GM21360 (cell line): ENCODE measurements at regions not wholly inside any gene's neighbourhood (a gene's known extent, or its start where the extent isn't known, plus 50 kb on each side); places are given as distances from the start of the nearest gene placed in this dataset.

Experiments
- ATAC-seq: cut with Tn5 transposase; IDR thresholded peaks from one replicate; pipeline ENCODE4 v1.9.1; 2021; ENCODE audit warnings: mild to moderate bottlenecking, moderate library complexity; ENCODE audit not compliant: unreplicated experiment

- ATAC-seq, result no peak
These were observed 731.7 kb upstream of the ID2 start for GRCh38 chr2:7950035-7950612.

DNA sequence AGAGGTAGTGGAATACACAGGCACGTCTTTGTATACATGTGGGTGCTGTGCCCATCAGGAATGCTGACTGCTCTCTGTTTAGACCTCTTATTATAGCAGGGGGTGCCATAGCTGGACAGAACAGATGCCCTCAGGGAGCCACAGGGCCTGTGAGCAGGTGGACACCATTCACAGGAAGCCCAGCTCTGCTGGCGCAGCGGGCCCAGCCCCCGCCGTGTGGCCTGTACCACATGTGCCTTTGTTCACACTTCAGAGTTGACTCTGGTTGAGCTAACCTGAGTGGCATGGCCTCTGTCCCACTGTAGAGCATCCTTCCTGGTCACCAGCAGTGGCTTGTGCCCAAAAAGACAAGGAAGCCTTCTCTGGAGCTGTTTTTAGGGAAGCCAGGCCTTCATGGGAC, 730.9 kb upstream of the ID2 start:
- no peak for ATAC-seq

GRCh38 chr2:7951490-7951889, 730.4 kb upstream of the ID2 start:
- ATAC-seq, result no peak

- no peak for ATAC-seq
These were observed 729.7 kb upstream of the ID2 start for GRCh38 chr2:7952046-7952745.

DNA sequence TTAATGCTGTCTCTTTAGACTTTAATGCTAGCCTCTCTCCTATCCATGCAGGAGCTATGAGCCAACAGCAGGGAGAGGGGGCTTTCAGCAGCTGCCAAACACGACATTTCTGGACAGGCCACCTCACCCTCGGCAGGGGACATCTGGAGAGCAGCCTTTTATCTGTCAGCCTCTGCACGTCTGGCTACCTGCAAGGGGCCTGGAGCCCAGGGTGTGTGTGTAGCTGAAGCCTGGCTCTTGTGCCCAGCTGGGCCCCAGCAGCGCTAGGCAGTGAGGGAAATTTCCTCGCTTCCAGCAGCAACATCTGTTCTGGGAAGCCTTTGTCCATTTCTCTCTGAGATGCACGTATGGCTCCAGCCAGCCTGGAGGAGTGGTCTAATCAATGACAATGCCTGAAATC, 728.7 kb upstream of the ID2 start:
- no peak for ATAC-seq

GRCh38 chr2:7954234-7954633, 727.6 kb upstream of the ID2 start:
- no peak for ATAC-seq

GRCh38 chr2:7956126-7956689, 725.6 kb upstream of the ID2 start:
- ATAC-seq, result no peak

DNA sequence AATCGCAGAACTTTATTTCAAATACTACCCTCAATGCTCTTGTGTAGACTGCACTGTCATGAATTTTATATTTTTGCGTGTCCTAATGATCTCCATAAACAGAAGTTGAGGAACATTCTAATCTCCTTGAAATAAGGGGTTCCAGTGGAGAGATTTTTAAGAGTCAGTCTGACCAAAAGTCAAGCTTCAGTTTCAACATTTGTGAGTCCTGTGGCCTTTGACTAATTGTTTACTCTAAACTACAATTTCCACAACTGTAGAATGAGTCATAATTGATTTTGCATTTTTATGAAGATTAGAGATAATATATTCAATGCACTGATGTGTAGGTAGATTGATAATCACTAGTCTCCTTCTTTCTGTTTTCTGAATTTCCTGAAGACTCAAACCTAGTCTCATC, 720.3 kb upstream of the ID2 start:
- no peak for ATAC-seq

DNA sequence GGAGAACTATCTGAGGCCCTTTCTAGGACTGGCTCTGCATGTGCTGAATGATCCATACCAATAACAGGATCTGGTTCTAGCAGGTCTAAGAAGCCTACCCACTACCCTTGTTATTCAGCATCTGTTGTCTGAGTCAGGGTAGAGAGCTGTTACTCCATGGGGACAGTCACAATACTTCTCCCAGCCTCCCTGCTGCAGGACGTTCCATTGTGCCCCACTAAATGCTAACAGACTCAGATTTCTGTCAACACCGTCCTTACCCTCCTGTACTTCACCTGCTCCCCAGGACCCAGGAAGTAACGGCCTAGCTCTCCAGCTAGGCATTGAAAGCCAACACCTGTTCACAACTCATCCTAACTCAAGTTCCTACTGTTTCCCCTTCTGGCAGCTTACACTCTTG, 719.7 kb upstream of the ID2 start:
- ATAC-seq, result no peak

DNA sequence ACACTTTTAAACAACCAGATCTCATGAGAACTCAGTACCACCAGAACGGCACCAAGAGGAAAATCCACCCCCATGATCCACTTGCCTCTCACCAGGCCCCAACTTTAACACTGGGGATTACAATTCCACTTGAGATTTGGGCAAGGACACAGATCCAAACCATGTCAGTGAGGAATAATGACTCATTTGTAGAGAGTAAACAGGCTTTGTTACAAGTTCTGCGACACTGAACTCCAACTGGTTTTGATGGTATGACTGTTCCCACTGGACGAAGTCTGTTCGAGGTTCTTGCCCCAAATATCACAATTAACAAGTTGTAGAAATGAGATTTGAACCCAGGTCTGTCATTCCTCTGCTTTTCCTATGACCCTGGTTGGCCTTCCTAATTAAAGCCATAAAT, 718.1 kb upstream of the ID2 start:
- ATAC-seq, result no peak

DNA sequence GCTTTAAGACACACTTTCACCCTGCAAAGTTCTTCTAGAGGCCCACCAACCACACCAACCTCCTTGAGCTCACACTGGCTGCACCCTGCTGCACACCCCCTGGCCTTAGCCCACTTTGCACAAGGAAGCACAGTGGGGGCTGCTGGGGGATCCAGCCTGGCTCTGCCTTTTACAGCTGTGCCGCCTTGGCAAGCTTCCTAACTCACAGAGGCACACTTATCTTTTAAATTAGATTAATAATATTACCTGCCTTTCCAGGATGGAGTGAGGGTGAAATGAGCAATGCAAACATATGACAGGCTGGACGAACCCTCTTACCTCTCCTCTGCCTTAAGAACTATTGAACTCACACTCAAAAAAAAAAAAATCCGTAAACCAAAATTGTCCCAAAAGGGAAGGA, 715.8 kb upstream of the ID2 start:
- ATAC-seq, result no peak

DNA sequence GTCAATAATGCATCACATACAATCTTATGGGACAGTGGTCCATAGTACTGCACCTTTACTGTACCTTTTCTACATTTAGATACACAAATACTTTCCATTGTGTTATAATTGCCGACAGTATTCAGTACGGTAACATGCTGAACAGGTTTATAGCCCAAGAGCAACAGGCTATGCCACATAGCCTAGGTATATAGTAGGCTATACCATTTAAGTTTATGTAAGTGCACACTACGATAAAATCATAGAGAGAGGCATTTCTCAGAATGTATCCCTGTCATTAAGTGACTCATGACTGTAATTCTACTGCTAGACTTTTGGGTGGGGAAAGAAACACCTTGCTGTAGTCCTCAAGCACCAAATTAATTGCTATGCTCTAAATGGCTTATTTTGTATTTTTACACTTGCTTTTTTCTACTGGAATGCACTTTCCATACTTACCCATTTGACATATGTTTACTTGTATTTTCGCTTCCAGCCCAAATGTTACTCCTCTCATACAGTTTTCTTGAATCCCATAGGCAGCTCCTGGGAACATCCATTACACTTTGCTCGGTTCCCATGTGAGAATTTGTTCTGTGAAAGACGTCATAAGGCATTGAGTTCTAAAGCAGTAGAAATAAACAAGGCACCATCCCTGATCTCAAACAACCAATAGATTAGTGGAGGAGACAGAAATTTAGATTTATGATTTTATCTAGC, 714.0 kb upstream of the ID2 start:
- ATAC-seq, result no peak

DNA sequence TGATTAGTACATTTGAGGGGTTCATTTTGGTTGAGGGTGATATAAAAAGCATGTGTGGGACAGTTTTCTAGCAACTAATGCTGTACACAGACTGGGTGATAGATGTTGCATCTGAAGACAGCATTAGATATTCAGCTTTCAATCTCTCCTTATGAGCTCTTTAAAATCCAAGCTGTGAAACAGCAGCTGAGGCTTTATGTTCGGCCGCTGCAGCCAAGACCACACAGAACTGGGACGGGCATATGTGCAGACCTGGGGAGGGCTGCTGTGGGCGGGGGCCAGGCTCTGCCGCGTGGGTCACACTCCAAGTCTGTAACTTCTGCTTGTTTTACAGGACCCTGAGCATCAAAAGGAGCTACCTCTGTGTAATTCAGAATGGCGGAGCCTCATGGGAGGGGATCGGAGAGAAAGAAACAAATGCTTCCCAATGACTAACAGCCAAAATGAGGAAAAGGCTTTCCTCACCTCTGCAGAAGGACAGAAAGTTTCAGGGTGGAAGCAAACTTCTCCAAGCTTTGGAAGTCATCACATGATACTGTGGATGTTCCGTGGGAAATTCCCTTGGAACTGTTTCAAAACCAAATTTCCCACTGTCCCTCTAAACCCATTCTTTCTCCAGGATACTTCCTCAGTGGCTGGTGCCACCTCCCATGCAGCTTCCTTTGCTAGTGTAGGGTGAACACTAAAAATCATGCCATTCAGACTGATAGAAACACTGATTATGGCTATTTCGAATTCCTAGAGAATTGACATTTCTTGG, 711.9 kb upstream of the ID2 start:
- no peak for ATAC-seq

GRCh38 chr2:7971248-7971647, 710.6 kb upstream of the ID2 start:
- no peak for ATAC-seq

GRCh38 chr2:7971841-7972240, 710.0 kb upstream of the ID2 start:
- ATAC-seq, result no peak

- ATAC-seq, result no peak
These were observed 709.2 kb upstream of the ID2 start for GRCh38 chr2:7972670-7973069.

GRCh38 chr2:7973801-7974480, 707.9 kb upstream of the ID2 start:
- ATAC-seq, result no peak

DNA sequence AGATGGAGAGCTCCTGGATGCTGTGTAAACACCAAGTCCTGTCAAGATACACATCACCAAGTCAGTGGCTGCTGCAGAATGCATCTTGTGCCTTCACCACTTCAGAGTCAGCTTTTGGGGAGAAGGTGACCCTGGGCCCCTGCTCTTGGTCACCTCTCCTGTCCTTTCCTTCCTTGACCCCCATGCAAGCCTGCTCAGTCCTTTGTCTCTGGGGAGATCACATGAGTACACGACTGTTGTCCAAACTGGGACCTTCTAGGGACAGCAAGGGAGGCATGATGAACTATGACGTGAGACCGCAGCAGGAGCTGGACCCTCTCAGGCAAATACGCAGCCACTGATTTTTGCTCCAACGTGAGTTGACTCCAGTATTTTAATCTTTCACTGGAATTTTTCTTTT, 706.9 kb upstream of the ID2 start:
- no peak for ATAC-seq

DNA sequence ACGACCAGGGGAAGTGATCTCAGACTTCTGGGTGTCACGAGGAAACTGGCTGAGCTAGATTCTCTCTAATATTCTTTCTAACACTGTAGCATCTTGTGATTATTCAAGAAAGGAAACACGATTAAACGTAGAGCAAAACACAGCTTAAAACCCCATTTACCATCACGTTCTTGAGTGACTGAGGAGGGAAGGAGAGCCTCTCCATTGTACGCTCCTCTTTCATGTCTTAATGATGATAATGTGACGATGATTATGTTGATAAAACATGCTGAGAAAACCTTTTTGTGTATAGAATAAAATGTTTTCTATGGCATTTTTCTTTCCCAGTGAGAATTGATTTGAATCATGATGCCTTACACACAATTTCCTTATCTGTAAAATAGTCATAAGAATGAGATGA, 705.6 kb upstream of the ID2 start:
- ATAC-seq, result no peak

- no peak for ATAC-seq
These were observed 703.9 kb upstream of the ID2 start for GRCh38 chr2:7977981-7978380.

- no peak for ATAC-seq
These were observed 699.8 kb upstream of the ID2 start for GRCh38 chr2:7982054-7982453.
